ENCODE measurements at regions not wholly inside any gene's neighbourhood (a gene's known extent, or its start where the extent isn't known, plus 50 kb on each side); places are given as distances from the start of the nearest gene placed in this dataset.
"Not testable (repeated sequence)": the region's sequence is repeated elsewhere in the genome, so short reads cannot be mapped to it uniquely, and the experiment has no call there.

- not testable (repeated sequence) for TF ChIP-seq CTCF (IDR thresholded peaks at IDR 0.05; ENCODE audit: poor library complexity, severe bottlenecking); EZH2 (IDR thresholded peaks at IDR 0.05; ENCODE audit: borderline replicate concordance, insufficient read depth, low read length, poor library complexity, severe bottlenecking); RAD21 (conservative IDR thresholded peaks at IDR 0.05); TAF1 (IDR thresholded peaks at IDR 0.05; ENCODE audit: low read depth); EP300 (conservative IDR thresholded peaks at IDR 0.05; ENCODE audit: poor library complexity, severe bottlenecking); POLR2AphosphoS5 (IDR thresholded peaks at IDR 0.05); REST (IDR thresholded peaks at IDR 0.05; ENCODE audit: borderline replicate concordance); SMC3 (conservative IDR thresholded peaks at IDR 0.05; ENCODE audit: poor library complexity)
These were observed 349.9 kb downstream of the ADGRD1 start for GRCh38 chr12:131303576-131303975.

All from neural cell (in vitro differentiated cells).